ENCODE measurements at regions not wholly inside any gene's neighbourhood (a gene's known extent, or its start where the extent isn't known, plus 50 kb on each side); places are given as distances from the start of the nearest gene placed in this dataset.
"Not testable (repeated sequence)": the region's sequence is repeated elsewhere in the genome, so short reads cannot be mapped to it uniquely, and the experiment has no call there.

GRCh38 chr12:42915426-42915825, 325.9 kb upstream of the PRICKLE1 start:
- Histone ChIP-seq H3K4me1 (ENCODE audit: control insufficient read depth, insufficient read depth, low read length) (no peaks in the 10 kb centered on the region), H3K36me3 (ENCODE audit: control insufficient read depth, insufficient read depth, low read length, severe bottlenecking) (no peaks in the 10 kb centered on the region), H3K4me3 (ENCODE audit: low read length) (no peak overlapping the region), H3K27me3 (replicated peaks; ENCODE audit: control insufficient read depth, insufficient read depth, low read length) (no peaks in the 10 kb centered on the region), H3K9ac (ENCODE audit: low read length) (no peak overlapping the region), H3K9me3 (ENCODE audit: control insufficient read depth, low read length) (no peaks in the 10 kb centered on the region)
- DNase-seq (ENCODE audit: low read depth): no peak

GRCh38 chr12:42912367-42912766, 322.8 kb upstream of the PRICKLE1 start:
- Histone ChIP-seq H3K36me3 (ENCODE audit: control insufficient read depth, insufficient read depth, low read length, severe bottlenecking) (no peaks in the 10 kb centered on the region), H3K9me3 (ENCODE audit: control insufficient read depth, low read length) (no peaks in the 10 kb centered on the region), H3K9ac (ENCODE audit: low read length) (no peak overlapping the region), H3K4me1 (ENCODE audit: control insufficient read depth, insufficient read depth, low read length) (no peaks in the 10 kb centered on the region), H3K4me3 (ENCODE audit: low read length) (no peak overlapping the region), H3K27me3 (replicated peaks; ENCODE audit: control insufficient read depth, insufficient read depth, low read length) (no peaks in the 10 kb centered on the region)
- DNase-seq (ENCODE audit: low read depth): peak; percentile 5

DNA sequence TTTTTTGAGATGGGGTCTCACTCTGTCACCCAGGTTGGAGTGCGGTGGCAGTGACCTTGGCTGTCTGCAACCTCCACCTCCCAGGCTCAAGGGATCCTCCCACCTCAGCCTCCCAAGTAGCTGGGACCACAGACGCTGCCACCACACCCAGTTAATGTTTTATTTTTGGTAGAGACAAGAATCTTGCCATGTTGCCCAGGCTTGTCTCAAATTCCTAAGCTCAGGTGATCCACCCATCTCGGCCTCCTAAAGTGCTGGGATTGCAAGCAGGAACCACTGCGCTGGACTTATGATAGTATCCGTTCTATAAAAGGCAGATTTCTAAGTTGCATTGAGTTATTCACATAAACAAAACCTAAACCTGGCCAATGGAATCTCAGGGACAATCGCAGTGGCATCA, 321.1 kb upstream of the PRICKLE1 start:
- no peaks in the 10 kb centered on the region for H3K4me1 ChIP-seq (ENCODE audit: control insufficient read depth, insufficient read depth, low read length)
- H3K27me3 ChIP-seq (replicated peaks; ENCODE audit: control insufficient read depth, insufficient read depth, low read length): no peaks in the 10 kb centered on the region
- H3K9ac ChIP-seq (ENCODE audit: low read length): no peak overlapping the region
- DNase-seq (ENCODE audit: low read depth): no peak
- no peaks in the 10 kb centered on the region for H3K9me3 ChIP-seq (ENCODE audit: control insufficient read depth, low read length)
- no peaks in the 10 kb centered on the region for H3K36me3 ChIP-seq (ENCODE audit: control insufficient read depth, insufficient read depth, low read length, severe bottlenecking)
- H3K4me3 ChIP-seq (ENCODE audit: low read length): no peak overlapping the region

- Histone ChIP-seq H3K9ac (ENCODE audit: low read length) (no peak overlapping the region), H3K36me3 (ENCODE audit: control insufficient read depth, insufficient read depth, low read length, severe bottlenecking) (no peaks in the 10 kb centered on the region), H3K4me1 (ENCODE audit: control insufficient read depth, insufficient read depth, low read length) (no peaks in the 10 kb centered on the region), H3K27me3 (replicated peaks; ENCODE audit: control insufficient read depth, insufficient read depth, low read length) (no peaks in the 10 kb centered on the region), H3K9me3 (ENCODE audit: control insufficient read depth, low read length) (no peaks in the 10 kb centered on the region), H3K4me3 (ENCODE audit: low read length) (no peak overlapping the region)
- DNase-seq (ENCODE audit: low read depth): no peak
Measured at GRCh38 chr12:42908712-42909111, 319.2 kb upstream of the PRICKLE1 start.

DNA sequence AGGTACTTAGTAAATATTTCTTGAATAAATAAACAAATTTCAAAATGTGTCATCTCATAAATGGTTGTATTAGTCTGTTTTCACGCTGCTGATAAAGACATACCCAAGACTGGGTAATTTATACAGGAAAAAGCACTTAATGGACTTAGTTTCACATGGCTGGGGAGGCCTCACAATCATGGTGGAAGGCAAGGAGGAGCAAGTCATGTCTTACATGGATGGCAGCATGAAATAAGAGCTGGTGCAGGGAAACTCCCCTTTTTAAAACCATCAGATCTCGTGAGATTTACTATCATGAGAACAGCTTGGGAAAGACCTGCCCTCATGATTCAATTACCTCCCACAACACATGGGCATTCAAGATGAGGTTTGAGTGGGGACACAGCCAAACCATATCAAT, 317.3 kb upstream of the PRICKLE1 start:
- not testable (repeated sequence) for H3K4me1 ChIP-seq (ENCODE audit: control insufficient read depth, insufficient read depth, low read length); H3K36me3 ChIP-seq (ENCODE audit: control insufficient read depth, insufficient read depth, low read length, severe bottlenecking); H3K9ac ChIP-seq (ENCODE audit: low read length); DNase-seq (ENCODE audit: low read depth); H3K4me3 ChIP-seq (ENCODE audit: low read length); H3K9me3 ChIP-seq (ENCODE audit: control insufficient read depth, low read length); H3K27me3 ChIP-seq (replicated peaks; ENCODE audit: control insufficient read depth, insufficient read depth, low read length)

GRCh38 chr12:42905419-42905705, 315.8 kb upstream of the PRICKLE1 start:
- Histone ChIP-seq H3K27me3 (replicated peaks; ENCODE audit: control insufficient read depth, insufficient read depth, low read length) (no peaks in the 10 kb centered on the region), H3K9ac (ENCODE audit: low read length) (no peak overlapping the region), H3K36me3 (ENCODE audit: control insufficient read depth, insufficient read depth, low read length, severe bottlenecking) (no peaks in the 10 kb centered on the region), H3K4me1 (ENCODE audit: control insufficient read depth, insufficient read depth, low read length) (no peaks in the 10 kb centered on the region), H3K4me3 (ENCODE audit: low read length) (no peak overlapping the region), H3K9me3 (ENCODE audit: control insufficient read depth, low read length) (no peaks in the 10 kb centered on the region)
- no peak for DNase-seq (ENCODE audit: low read depth)

DNA sequence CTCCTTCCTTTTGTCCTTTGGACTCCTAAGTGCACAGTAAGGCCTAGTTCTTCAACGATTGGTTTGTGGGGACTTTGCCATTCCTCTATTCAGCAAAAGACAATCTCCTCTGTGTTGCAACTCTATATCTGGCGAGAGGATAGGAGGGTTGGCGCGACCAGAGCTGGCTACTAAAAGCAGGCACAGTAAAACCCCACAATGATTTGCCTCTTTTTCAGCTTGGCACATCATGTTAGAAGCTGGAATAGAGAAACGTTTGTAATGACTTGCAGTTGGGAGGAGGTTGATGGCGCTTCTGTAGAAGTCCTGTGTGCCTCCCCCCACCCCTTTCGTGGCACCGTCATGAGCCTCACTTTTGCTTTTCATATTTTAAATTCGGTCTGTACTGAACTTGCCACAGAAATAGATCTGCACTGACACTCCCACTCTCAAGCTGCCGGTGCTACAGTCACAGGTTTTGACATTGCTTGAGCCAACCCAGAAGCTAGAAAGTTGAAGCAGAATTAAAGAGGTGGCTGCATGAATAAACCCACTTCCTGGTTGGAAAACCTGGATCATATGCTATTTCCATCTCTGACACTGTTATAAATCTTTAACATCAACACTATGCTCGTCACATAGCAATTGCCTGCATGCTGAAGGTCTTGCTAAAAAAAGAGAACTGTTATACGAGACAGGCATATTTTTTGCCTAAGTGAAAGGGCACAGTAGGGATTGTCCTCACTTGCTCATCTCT, 315.3 kb upstream of the PRICKLE1 start:
- no peaks in the 10 kb centered on the region for H3K4me1 ChIP-seq (ENCODE audit: control insufficient read depth, insufficient read depth, low read length)
- H3K4me3 ChIP-seq (ENCODE audit: low read length): no peak overlapping the region
- H3K9me3 ChIP-seq (ENCODE audit: control insufficient read depth, low read length): no peaks in the 10 kb centered on the region
- no peaks in the 10 kb centered on the region for H3K27me3 ChIP-seq (replicated peaks; ENCODE audit: control insufficient read depth, insufficient read depth, low read length)
- DNase-seq (ENCODE audit: low read depth): no peak
- H3K36me3 ChIP-seq (ENCODE audit: control insufficient read depth, insufficient read depth, low read length, severe bottlenecking): no peaks in the 10 kb centered on the region
- H3K9ac ChIP-seq (ENCODE audit: low read length): no peak overlapping the region

- no peaks in the 10 kb centered on the region for H3K9me3 ChIP-seq (ENCODE audit: control insufficient read depth, low read length)
- no peak overlapping the region for H3K9ac ChIP-seq (ENCODE audit: low read length)
- H3K4me3 ChIP-seq (ENCODE audit: low read length): no peak overlapping the region
- H3K36me3 ChIP-seq (ENCODE audit: control insufficient read depth, insufficient read depth, low read length, severe bottlenecking): no peaks in the 10 kb centered on the region
- no peaks in the 10 kb centered on the region for H3K4me1 ChIP-seq (ENCODE audit: control insufficient read depth, insufficient read depth, low read length)
- no peaks in the 10 kb centered on the region for H3K27me3 ChIP-seq (replicated peaks; ENCODE audit: control insufficient read depth, insufficient read depth, low read length)
- DNase-seq (ENCODE audit: low read depth): no peak
Measured at GRCh38 chr12:42903736-42904135, 314.2 kb upstream of the PRICKLE1 start.

- no peaks in the 10 kb centered on the region for H3K9me3 ChIP-seq (ENCODE audit: control insufficient read depth, low read length)
- no peaks in the 10 kb centered on the region for H3K36me3 ChIP-seq (ENCODE audit: control insufficient read depth, insufficient read depth, low read length, severe bottlenecking)
- no peak overlapping the region for H3K4me3 ChIP-seq (ENCODE audit: low read length)
- no peak overlapping the region for H3K9ac ChIP-seq (ENCODE audit: low read length)
- no peaks in the 10 kb centered on the region for H3K4me1 ChIP-seq (ENCODE audit: control insufficient read depth, insufficient read depth, low read length)
- no peaks in the 10 kb centered on the region for H3K27me3 ChIP-seq (replicated peaks; ENCODE audit: control insufficient read depth, insufficient read depth, low read length)
- DNase-seq (ENCODE audit: low read depth): no peak
Measured at GRCh38 chr12:42902001-42902400, 312.5 kb upstream of the PRICKLE1 start.

DNA sequence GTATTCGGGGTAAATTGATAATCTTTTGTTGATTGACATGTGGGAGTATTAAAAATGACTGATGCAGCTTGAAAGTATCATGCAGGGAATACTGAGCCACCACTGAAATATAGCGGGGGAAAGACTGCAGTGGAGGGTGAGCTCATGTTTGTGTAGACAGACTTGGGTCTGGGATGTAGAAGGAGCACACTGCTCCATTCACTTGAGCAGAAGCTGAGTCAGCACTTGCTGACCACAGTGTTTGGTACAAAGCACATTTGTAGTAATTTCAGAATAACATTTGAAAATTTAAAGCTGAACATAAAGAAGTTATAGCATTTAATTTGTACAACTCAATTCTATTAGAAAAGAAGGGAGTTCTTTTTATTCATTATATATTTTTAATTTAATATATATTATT, 304.3 kb upstream of the PRICKLE1 start:
- H3K4me3 ChIP-seq (ENCODE audit: low read length): no peak overlapping the region

GRCh38 chr12:42892702-42893551, 303.4 kb upstream of the PRICKLE1 start:
- DNase-seq (ENCODE audit: low read depth): no peak
- no peaks in the 10 kb centered on the region for H3K9me3 ChIP-seq (ENCODE audit: control insufficient read depth, low read length)
- no peaks in the 10 kb centered on the region for H3K36me3 ChIP-seq (ENCODE audit: control insufficient read depth, insufficient read depth, low read length, severe bottlenecking)
- H3K27me3 ChIP-seq (replicated peaks; ENCODE audit: control insufficient read depth, insufficient read depth, low read length): no peaks in the 10 kb centered on the region
- H3K4me3 ChIP-seq (ENCODE audit: low read length): no peak overlapping the region
- no peaks in the 10 kb centered on the region for H3K4me1 ChIP-seq (ENCODE audit: control insufficient read depth, insufficient read depth, low read length)
- no peak overlapping the region for H3K9ac ChIP-seq (ENCODE audit: low read length)

More for the DNA sequence above, 304.3 kb upstream of the PRICKLE1 start:
- no peak for DNase-seq (ENCODE audit: low read depth)
- no peaks in the 10 kb centered on the region for H3K9me3 ChIP-seq (ENCODE audit: control insufficient read depth, low read length)
- H3K9ac ChIP-seq (ENCODE audit: low read length): no peak overlapping the region
- H3K36me3 ChIP-seq (ENCODE audit: control insufficient read depth, insufficient read depth, low read length, severe bottlenecking): no peaks in the 10 kb centered on the region
- no peaks in the 10 kb centered on the region for H3K4me1 ChIP-seq (ENCODE audit: control insufficient read depth, insufficient read depth, low read length)
- no peaks in the 10 kb centered on the region for H3K27me3 ChIP-seq (replicated peaks; ENCODE audit: control insufficient read depth, insufficient read depth, low read length)

Data from adipocyte (in vitro differentiated cells).